ENCODE measurements at regions not wholly inside any gene's neighbourhood (a gene's known extent, or its start where the extent isn't known, plus 50 kb on each side); places are given as distances from the start of the nearest gene placed in this dataset.

GRCh38 chr11:119789766-119790407 lies 60.9 kb upstream of the NECTIN1 start:
- DNase-seq: no peak
- no peaks in the 10 kb centered on the region for H3K36me3 Mint-ChIP-seq (ENCODE audit: low read depth)
- H3K9me3 ChIP-seq (ENCODE audit: control insufficient read depth, low read length, poor library complexity, severe bottlenecking): no peaks in the 10 kb centered on the region
- no peak overlapping the region for H3K4me3 Mint-ChIP-seq
- no peak for ATAC-seq
- no peaks in the 10 kb centered on the region for H3K4me1 Mint-ChIP-seq
- no peak overlapping the region for H3K27ac Mint-ChIP-seq
- peaks cover 69% of the 10 kb centered on the region for H3K27me3 Mint-ChIP-seq

GRCh38 chr11:119788911-119789560 lies 60.0 kb upstream of the NECTIN1 start:
- Mint-ChIP-seq H3K4me3 (no peak overlapping the region), H3K4me1 (no peaks in the 10 kb centered on the region), H3K27ac (no peak overlapping the region), H3K27me3 (peaks cover 61% of the 10 kb centered on the region), H3K36me3 (ENCODE audit: low read depth) (no peaks in the 10 kb centered on the region)
- no peak for ATAC-seq
- no peak for DNase-seq
- no peaks in the 10 kb centered on the region for H3K9me3 ChIP-seq (ENCODE audit: control insufficient read depth, low read length, poor library complexity, severe bottlenecking)

GRCh38 chr11:119788096-119788883 lies 59.3 kb upstream of the NECTIN1 start:
- Mint-ChIP-seq H3K36me3 (ENCODE audit: low read depth) (no peaks in the 10 kb centered on the region), H3K4me3 (no peak overlapping the region)
- no peak for DNase-seq

GRCh38 chr11:119787074-119787461 lies 58.1 kb upstream of the NECTIN1 start:
- DNase-seq (no peak), ATAC-seq (no peak)
- H3K9me3 ChIP-seq (ENCODE audit: control insufficient read depth, low read length, poor library complexity, severe bottlenecking): no peaks in the 10 kb centered on the region
- H3K4me3 Mint-ChIP-seq: no peak overlapping the region
- H3K27ac Mint-ChIP-seq: no peak overlapping the region
- H3K27me3 Mint-ChIP-seq: peaks cover 48% of the 10 kb centered on the region
- H3K36me3 Mint-ChIP-seq (ENCODE audit: low read depth): no peaks in the 10 kb centered on the region
- no peaks in the 10 kb centered on the region for H3K4me1 Mint-ChIP-seq

More at GRCh38 chr11:119788096-119788883, 59.3 kb upstream of the NECTIN1 start:
- no peaks in the 10 kb centered on the region for H3K9me3 ChIP-seq (ENCODE audit: control insufficient read depth, low read length, poor library complexity, severe bottlenecking)
- Mint-ChIP-seq H3K27me3 (peaks cover 56% of the 10 kb centered on the region), H3K4me1 (no peaks in the 10 kb centered on the region), H3K27ac (no peak overlapping the region)
- no peak for ATAC-seq

- peaks cover 50% of the 10 kb centered on the region for H3K27me3 Mint-ChIP-seq
- ATAC-seq (no peak), DNase-seq (no peak)
- no peaks in the 10 kb centered on the region for H3K4me1 Mint-ChIP-seq
- H3K9me3 ChIP-seq (ENCODE audit: control insufficient read depth, low read length, poor library complexity, severe bottlenecking): no peaks in the 10 kb centered on the region
- no peak overlapping the region for H3K4me3 Mint-ChIP-seq
- no peaks in the 10 kb centered on the region for H3K36me3 Mint-ChIP-seq (ENCODE audit: low read depth)
- no peak overlapping the region for H3K27ac Mint-ChIP-seq
These were observed 57.6 kb upstream of the NECTIN1 start for GRCh38 chr11:119786431-119787073.

GRCh38 chr11:119785131-119785530 lies 56.1 kb upstream of the NECTIN1 start:
- DNase-seq: no peak
- Mint-ChIP-seq H3K4me1 (no peaks in the 10 kb centered on the region), H3K36me3 (ENCODE audit: low read depth) (no peaks in the 10 kb centered on the region), H3K27me3 (peaks cover 47% of the 10 kb centered on the region), H3K27ac (peak overlapping the region; percentile 24), H3K4me3 (no peak overlapping the region)
- no peak for ATAC-seq
- no peaks in the 10 kb centered on the region for H3K9me3 ChIP-seq (ENCODE audit: control insufficient read depth, low read length, poor library complexity, severe bottlenecking)

- no peaks in the 10 kb centered on the region for H3K9me3 ChIP-seq (ENCODE audit: control insufficient read depth, low read length, poor library complexity, severe bottlenecking)
- Mint-ChIP-seq H3K4me1 (no peaks in the 10 kb centered on the region), H3K27ac (no peak overlapping the region), H3K4me3 (no peak overlapping the region), H3K36me3 (ENCODE audit: low read depth) (no peaks in the 10 kb centered on the region), H3K27me3 (peaks cover 45% of the 10 kb centered on the region)
- no peak for ATAC-seq
- DNase-seq: no peak
These were observed 55.4 kb upstream of the NECTIN1 start for GRCh38 chr11:119784421-119784820.

GRCh38 chr11:119783466-119784400 lies 54.7 kb upstream of the NECTIN1 start:
- H3K4me3 Mint-ChIP-seq: no peak overlapping the region
- no peaks in the 10 kb centered on the region for H3K9me3 ChIP-seq (ENCODE audit: control insufficient read depth, low read length, poor library complexity, severe bottlenecking)
- H3K4me1 Mint-ChIP-seq: no peaks in the 10 kb centered on the region
- no peak for ATAC-seq
- H3K36me3 Mint-ChIP-seq (ENCODE audit: low read depth): no peaks in the 10 kb centered on the region
- no peak overlapping the region for H3K27ac Mint-ChIP-seq
- peaks cover 42% of the 10 kb centered on the region for H3K27me3 Mint-ChIP-seq
- DNase-seq: no peak

- H3K27ac Mint-ChIP-seq: no peak overlapping the region
- no peak overlapping the region for H3K4me3 Mint-ChIP-seq
- H3K36me3 Mint-ChIP-seq (ENCODE audit: low read depth): no peaks in the 10 kb centered on the region
- H3K4me1 Mint-ChIP-seq: no peaks in the 10 kb centered on the region
- ATAC-seq (no peak), DNase-seq (no peak)
- H3K27me3 Mint-ChIP-seq: peaks cover 32% of the 10 kb centered on the region
- H3K9me3 ChIP-seq (ENCODE audit: control insufficient read depth, low read length, poor library complexity, severe bottlenecking): no peaks in the 10 kb centered on the region
These were observed 53.7 kb upstream of the NECTIN1 start for GRCh38 chr11:119782739-119783072.

GRCh38 chr11:119782006-119782738 lies 53.2 kb upstream of the NECTIN1 start:
- H3K4me3 Mint-ChIP-seq: no peak overlapping the region
- H3K27me3 Mint-ChIP-seq: peaks cover 30% of the 10 kb centered on the region
- H3K27ac Mint-ChIP-seq: no peak overlapping the region
- ATAC-seq (no peak), DNase-seq (no peak)
- H3K4me1 Mint-ChIP-seq: no peaks in the 10 kb centered on the region
- H3K36me3 Mint-ChIP-seq (ENCODE audit: low read depth): no peaks in the 10 kb centered on the region
- no peaks in the 10 kb centered on the region for H3K9me3 ChIP-seq (ENCODE audit: control insufficient read depth, low read length, poor library complexity, severe bottlenecking)

GRCh38 chr11:119780222-119780953 lies 51.4 kb upstream of the NECTIN1 start:
- Mint-ChIP-seq H3K27ac (no peak overlapping the region), H3K36me3 (ENCODE audit: low read depth) (no peaks in the 10 kb centered on the region), H3K4me3 (peak overlapping the region; percentile 61), H3K27me3 (peaks cover 35% of the 10 kb centered on the region), H3K4me1 (no peaks in the 10 kb centered on the region)
- ATAC-seq (no peak), DNase-seq (no peak)
- no peaks in the 10 kb centered on the region for H3K9me3 ChIP-seq (ENCODE audit: control insufficient read depth, low read length, poor library complexity, severe bottlenecking)

Measured in T-helper 17 cell (primary cell).